Activated T-cell treated with anti-CD3 and anti-CD28 coated beads, Interleukin-2, amount 50 U/mL, for 24 hours (primary cell): ENCODE measurements at regions not wholly inside any gene's neighbourhood (a gene's known extent, or its start where the extent isn't known, plus 50 kb on each side); places are given as distances from the start of the nearest gene placed in this dataset.

ENCODE experiments used
- DNase-seq: peaks from one replicate; pipeline ENCODE4 v3.0.0-alpha.2; 2020
- H3K27ac Mint-ChIP-seq: 2 replicates; pipeline ENCODE4 v1.8.0; 2020; ENCODE audit warnings: mild to moderate bottlenecking, mixed read lengths
- H3K27me3 Mint-ChIP-seq: 2 replicates; pipeline ENCODE4 v1.8.0; 2020; ENCODE audit warnings: mixed read lengths
- H3K36me3 Mint-ChIP-seq: 2 replicates; pipeline ENCODE4 v1.8.0; 2020; ENCODE audit warnings: low read depth, mixed read lengths
- H3K4me1 Mint-ChIP-seq: 2 replicates; pipeline ENCODE4 v1.8.0; 2020; ENCODE audit warnings: low read depth, mixed read lengths
- H3K4me3 Mint-ChIP-seq: 2 replicates; pipeline ENCODE4 v1.8.0; 2020; ENCODE audit warnings: mild to moderate bottlenecking, moderate library complexity, mixed read lengths
- H3K9me3 Mint-ChIP-seq: 2 replicates; pipeline ENCODE4 v1.8.0; 2020; ENCODE audit warnings: mixed read lengths

DNA sequence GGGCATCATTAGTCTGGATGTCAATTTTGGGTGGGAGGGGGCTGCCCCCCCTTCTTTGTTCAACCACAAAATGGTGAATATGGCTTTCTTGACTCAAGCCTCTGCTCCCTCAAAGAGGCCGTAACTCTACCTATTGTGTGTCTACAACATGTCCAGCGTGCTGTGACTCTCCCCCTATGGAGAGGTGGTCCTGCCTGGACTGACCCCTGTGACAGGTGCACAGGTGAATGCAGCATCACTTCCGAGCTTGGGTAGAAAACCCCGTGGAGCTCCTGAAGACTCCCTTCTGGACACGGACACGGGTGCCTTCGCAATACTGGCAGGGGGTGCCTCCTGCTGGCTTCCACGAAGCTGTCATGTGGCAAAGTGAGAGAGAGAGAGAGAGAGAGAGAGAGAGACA lies 397.8 kb downstream of the GALR1 start:
- no peak overlapping the region for H3K27ac Mint-ChIP-seq
- H3K4me3 Mint-ChIP-seq: no peak overlapping the region
- no peak for DNase-seq
- H3K9me3 Mint-ChIP-seq: peaks cover 5% of the 10 kb centered on the region
- H3K27me3 Mint-ChIP-seq: peaks cover 20% of the 10 kb centered on the region
- no peaks in the 10 kb centered on the region for H3K36me3 Mint-ChIP-seq
- H3K4me1 Mint-ChIP-seq: peaks cover 4% of the 10 kb centered on the region

DNA sequence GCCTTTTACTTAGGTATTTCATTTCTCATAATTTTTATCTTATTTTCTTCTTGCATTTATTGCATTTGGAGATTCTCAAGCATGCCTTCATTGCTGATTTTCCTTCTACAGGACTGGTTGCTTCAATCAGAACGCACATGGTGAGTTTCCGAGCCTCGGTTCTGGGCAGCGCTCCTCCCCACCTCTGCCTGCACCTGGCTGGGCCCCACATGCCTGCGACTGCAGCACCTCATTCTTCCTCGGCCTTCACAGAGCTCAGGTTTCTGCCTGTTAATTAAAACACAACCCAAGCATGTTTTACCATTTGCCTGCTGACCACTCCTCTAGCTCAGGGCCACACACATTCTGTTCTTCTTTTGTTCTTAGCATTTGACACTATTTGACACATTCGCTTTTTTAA lies 398.8 kb downstream of the GALR1 start:
- H3K27ac Mint-ChIP-seq: no peak overlapping the region
- DNase-seq: no peak
- no peak overlapping the region for H3K4me3 Mint-ChIP-seq
- peaks cover 5% of the 10 kb centered on the region for H3K9me3 Mint-ChIP-seq
- no peaks in the 10 kb centered on the region for H3K36me3 Mint-ChIP-seq
- H3K4me1 Mint-ChIP-seq: peaks cover 4% of the 10 kb centered on the region
- H3K27me3 Mint-ChIP-seq: peaks cover 19% of the 10 kb centered on the region

DNA sequence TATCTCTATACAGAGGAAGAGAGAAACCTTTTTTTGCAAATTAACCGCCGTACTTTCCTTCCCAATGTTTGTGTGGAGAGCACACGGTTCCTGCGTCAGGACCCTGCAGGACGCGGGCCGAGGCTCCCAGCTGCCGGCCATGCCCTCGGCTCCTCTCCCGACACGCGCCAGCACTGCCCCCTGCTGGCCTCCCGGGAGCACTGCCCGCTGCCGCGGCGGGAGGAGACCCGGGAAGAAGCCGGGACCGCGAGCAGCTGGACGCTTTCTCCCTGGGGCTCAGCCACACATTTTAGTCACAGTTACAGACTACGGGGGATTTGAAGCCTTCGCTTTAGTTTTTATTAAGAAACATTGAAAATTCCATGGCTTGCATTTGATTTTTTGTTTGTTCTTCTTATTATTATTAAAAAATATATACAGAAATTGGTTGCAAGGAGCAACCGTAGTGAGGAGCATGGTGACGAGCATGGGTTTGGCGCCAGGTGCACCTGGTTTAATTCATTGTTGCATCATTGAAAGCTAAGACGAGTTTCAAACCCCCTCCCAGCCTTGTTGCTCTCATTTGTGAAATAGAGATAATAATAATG lies 401.2 kb downstream of the GALR1 start:
- Mint-ChIP-seq H3K27me3 (peaks cover 31% of the 10 kb centered on the region), H3K9me3 (no peaks in the 10 kb centered on the region), H3K36me3 (no peaks in the 10 kb centered on the region), H3K4me1 (peaks cover 4% of the 10 kb centered on the region), H3K27ac (no peak overlapping the region), H3K4me3 (no peak overlapping the region)
- peak; percentile 75 for DNase-seq

GRCh38 chr18:77651441-77651840 lies 401.8 kb downstream of the GALR1 start:
- peaks cover 4% of the 10 kb centered on the region for H3K4me1 Mint-ChIP-seq
- H3K27ac Mint-ChIP-seq: no peak overlapping the region
- H3K27me3 Mint-ChIP-seq: peaks cover 31% of the 10 kb centered on the region
- DNase-seq: no peak
- H3K9me3 Mint-ChIP-seq: no peaks in the 10 kb centered on the region
- H3K4me3 Mint-ChIP-seq: no peak overlapping the region
- H3K36me3 Mint-ChIP-seq: no peaks in the 10 kb centered on the region

GRCh38 chr18:77653792-77654191 lies 404.1 kb downstream of the GALR1 start:
- no peak overlapping the region for H3K4me3 Mint-ChIP-seq
- no peaks in the 10 kb centered on the region for H3K36me3 Mint-ChIP-seq
- DNase-seq: no peak
- H3K9me3 Mint-ChIP-seq: no peaks in the 10 kb centered on the region
- no peak overlapping the region for H3K27ac Mint-ChIP-seq
- H3K4me1 Mint-ChIP-seq: peaks cover 4% of the 10 kb centered on the region
- peaks cover 28% of the 10 kb centered on the region for H3K27me3 Mint-ChIP-seq

GRCh38 chr18:77654302-77654701 lies 404.7 kb downstream of the GALR1 start:
- Mint-ChIP-seq H3K27me3 (peaks cover 32% of the 10 kb centered on the region), H3K4me1 (peaks cover 4% of the 10 kb centered on the region), H3K27ac (no peak overlapping the region), H3K36me3 (no peaks in the 10 kb centered on the region), H3K9me3 (no peaks in the 10 kb centered on the region), H3K4me3 (no peak overlapping the region)
- no peak for DNase-seq

- no peak for DNase-seq
- Mint-ChIP-seq H3K4me3 (no peak overlapping the region), H3K36me3 (no peaks in the 10 kb centered on the region), H3K27me3 (peaks cover 26% of the 10 kb centered on the region), H3K27ac (no peak overlapping the region), H3K9me3 (no peaks in the 10 kb centered on the region), H3K4me1 (no peaks in the 10 kb centered on the region)
Observed at GRCh38 chr18:77657651-77658298, 408.1 kb downstream of the GALR1 start.

- Mint-ChIP-seq H3K9me3 (no peaks in the 10 kb centered on the region), H3K4me1 (no peaks in the 10 kb centered on the region), H3K4me3 (no peak overlapping the region), H3K27me3 (peaks cover 27% of the 10 kb centered on the region), H3K27ac (no peak overlapping the region), H3K36me3 (no peaks in the 10 kb centered on the region)
- DNase-seq: no peak
Observed at GRCh38 chr18:77658299-77658662, 408.6 kb downstream of the GALR1 start.

- no peak for DNase-seq
Observed at GRCh38 chr18:77658751-77659448, 409.3 kb downstream of the GALR1 start.

DNA sequence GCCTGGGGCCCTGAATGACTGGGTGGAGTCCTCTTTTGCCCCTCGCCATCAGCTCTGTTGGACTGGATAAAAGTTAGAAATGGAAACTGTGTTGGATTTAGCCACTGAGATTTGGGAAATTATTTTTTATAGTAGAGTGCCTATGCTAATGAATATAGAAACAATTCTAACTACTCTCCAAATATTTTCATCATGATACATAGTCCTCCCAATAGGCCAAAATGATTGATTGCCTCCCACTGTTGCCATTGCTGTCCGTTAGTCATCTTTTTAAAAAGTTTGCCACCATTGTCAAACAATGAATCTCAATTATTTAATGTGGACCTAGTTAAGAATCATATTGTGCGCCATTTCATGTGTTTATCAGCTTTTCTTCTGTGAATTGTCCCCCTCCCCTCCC lies 417.0 kb downstream of the GALR1 start:
- Mint-ChIP-seq H3K27me3 (peaks cover 38% of the 10 kb centered on the region), H3K4me1 (peaks cover 2% of the 10 kb centered on the region), H3K27ac (no peak overlapping the region), H3K36me3 (no peaks in the 10 kb centered on the region), H3K4me3 (no peak overlapping the region), H3K9me3 (no peaks in the 10 kb centered on the region)
- no peak for DNase-seq

More at GRCh38 chr18:77658751-77659448, 409.3 kb downstream of the GALR1 start:
- no peaks in the 10 kb centered on the region for H3K9me3 Mint-ChIP-seq
- H3K27ac Mint-ChIP-seq: no peak overlapping the region
- no peaks in the 10 kb centered on the region for H3K36me3 Mint-ChIP-seq
- no peak overlapping the region for H3K4me3 Mint-ChIP-seq
- peaks cover 23% of the 10 kb centered on the region for H3K27me3 Mint-ChIP-seq
- no peaks in the 10 kb centered on the region for H3K4me1 Mint-ChIP-seq

DNA sequence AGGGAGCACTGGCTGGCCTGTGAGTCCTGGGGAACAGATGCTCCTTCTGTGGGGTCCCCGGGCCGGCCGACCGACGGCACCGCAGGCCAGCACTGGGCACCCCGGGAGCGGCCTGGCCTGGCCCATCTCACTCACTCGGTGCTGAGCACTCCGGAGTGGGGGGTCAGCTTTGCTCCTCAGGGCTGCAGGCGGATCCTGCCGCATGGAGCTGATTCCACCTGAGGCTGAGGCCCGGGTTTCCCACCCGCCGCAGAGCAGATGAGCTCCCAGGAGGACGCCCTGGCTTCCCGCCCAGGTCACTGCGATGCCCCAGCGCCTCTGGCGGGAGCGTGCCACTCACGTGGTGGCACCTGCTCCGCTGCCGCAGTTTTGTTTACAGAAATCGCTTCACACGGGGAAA lies 418.6 kb downstream of the GALR1 start:
- no peaks in the 10 kb centered on the region for H3K36me3 Mint-ChIP-seq
- H3K4me3 Mint-ChIP-seq: no peak overlapping the region
- peaks cover 2% of the 10 kb centered on the region for H3K4me1 Mint-ChIP-seq
- no peak overlapping the region for H3K27ac Mint-ChIP-seq
- no peaks in the 10 kb centered on the region for H3K9me3 Mint-ChIP-seq
- no peak for DNase-seq
- H3K27me3 Mint-ChIP-seq: peaks cover 41% of the 10 kb centered on the region

GRCh38 chr18:77669331-77669730 lies 419.7 kb downstream of the GALR1 start:
- H3K27me3 Mint-ChIP-seq: peaks cover 44% of the 10 kb centered on the region

DNA sequence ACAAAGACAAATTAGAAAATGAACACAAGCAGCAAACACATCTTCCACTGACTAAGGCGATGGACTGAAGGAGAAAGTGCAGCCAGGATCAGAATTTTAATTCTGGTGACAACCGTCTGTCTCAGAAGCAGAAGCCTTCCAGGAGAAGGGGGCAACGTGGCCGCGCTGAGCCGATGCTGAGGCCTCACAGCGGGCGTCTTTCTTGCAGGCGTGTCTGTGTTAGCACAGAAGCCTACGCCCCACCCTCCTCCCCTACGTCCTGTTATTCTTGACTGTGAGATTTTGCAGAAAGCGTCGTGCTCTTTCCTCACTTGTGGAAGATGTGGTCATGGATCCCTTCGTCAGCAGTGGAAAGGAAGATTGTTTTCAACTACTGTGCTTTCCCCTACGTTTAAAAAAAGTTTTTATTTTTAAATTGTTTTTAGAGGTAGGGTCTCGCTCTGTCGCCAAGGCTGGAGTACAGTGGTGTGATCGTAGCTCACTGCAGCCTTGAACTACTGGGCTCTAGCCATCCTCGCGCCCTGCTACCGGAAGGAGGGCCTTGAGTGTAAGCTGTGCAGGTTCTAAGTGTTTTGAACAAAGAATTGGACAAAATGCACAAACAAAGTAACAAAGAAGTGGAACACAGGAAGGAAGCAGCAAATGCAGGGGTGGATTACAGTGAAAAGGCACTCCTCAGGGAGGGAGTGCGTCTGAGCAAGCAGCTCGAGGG lies 422.0 kb downstream of the GALR1 start:
- Mint-ChIP-seq H3K27me3 (peaks cover 58% of the 10 kb centered on the region), H3K36me3 (no peaks in the 10 kb centered on the region), H3K27ac (no peak overlapping the region), H3K4me3 (no peak overlapping the region), H3K4me1 (peaks cover 4% of the 10 kb centered on the region), H3K9me3 (no peaks in the 10 kb centered on the region)
- DNase-seq: no peak

More at GRCh38 chr18:77669331-77669730, 419.7 kb downstream of the GALR1 start:
- Mint-ChIP-seq H3K4me1 (peaks cover 2% of the 10 kb centered on the region), H3K9me3 (no peaks in the 10 kb centered on the region), H3K36me3 (no peaks in the 10 kb centered on the region), H3K27ac (no peak overlapping the region), H3K4me3 (no peak overlapping the region)
- no peak for DNase-seq

DNA sequence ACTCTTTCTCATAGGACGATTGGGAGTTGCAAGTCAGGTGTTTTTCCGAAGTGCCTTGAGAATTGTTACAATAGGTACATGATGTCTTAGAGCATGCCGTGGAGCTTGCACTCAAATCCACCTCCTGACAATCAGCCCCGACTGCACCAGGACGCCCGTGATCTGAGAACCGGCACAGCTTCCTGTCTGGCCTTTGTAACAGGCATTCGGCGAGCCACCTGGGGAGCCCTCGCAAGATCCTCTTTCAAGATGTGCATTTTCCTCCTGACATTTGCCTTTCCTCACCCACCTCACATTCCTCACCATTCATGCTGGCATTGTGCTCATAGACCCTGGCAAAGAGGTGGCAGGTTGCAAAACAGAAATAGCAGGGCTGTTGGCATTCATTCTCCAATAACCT lies 427.3 kb downstream of the GALR1 start:
- Mint-ChIP-seq H3K4me3 (no peak overlapping the region), H3K9me3 (no peaks in the 10 kb centered on the region), H3K27ac (no peak overlapping the region), H3K27me3 (peaks cover 38% of the 10 kb centered on the region), H3K36me3 (no peaks in the 10 kb centered on the region), H3K4me1 (peaks cover 6% of the 10 kb centered on the region)
- no peak for DNase-seq

GRCh38 chr18:77677536-77677935 lies 427.9 kb downstream of the GALR1 start:
- H3K9me3 Mint-ChIP-seq: no peaks in the 10 kb centered on the region
- H3K27me3 Mint-ChIP-seq: peaks cover 32% of the 10 kb centered on the region
- H3K4me1 Mint-ChIP-seq: peaks cover 6% of the 10 kb centered on the region
- DNase-seq: no peak
- H3K4me3 Mint-ChIP-seq: no peak overlapping the region
- H3K36me3 Mint-ChIP-seq: no peaks in the 10 kb centered on the region
- H3K27ac Mint-ChIP-seq: no peak overlapping the region
